ENCODE measurements at regions not wholly inside any gene's neighbourhood (a gene's known extent, or its start where the extent isn't known, plus 50 kb on each side); places are given as distances from the start of the nearest gene placed in this dataset.

DNA sequence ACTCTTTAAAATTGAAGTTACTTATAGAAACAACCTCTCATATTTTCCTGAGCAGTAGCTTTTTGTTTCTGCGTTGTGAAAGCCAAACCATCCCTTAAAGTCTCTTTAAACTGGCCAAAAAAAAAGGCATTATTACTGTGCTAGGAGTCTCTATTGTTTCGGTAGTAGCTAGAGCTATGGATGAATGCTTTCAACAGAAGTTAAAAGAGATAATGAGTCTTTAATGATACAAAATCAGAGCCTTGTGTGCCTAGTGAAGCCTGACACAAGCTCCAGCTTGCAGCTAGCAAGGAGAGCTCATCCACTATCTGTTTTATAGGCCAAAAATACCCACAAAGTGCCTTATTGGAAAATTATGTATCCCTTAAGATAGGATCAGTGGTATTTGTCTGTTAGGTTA is 360.4 kb upstream of the CDIN1 start:
- TF ChIP-seq, protein P1, sequence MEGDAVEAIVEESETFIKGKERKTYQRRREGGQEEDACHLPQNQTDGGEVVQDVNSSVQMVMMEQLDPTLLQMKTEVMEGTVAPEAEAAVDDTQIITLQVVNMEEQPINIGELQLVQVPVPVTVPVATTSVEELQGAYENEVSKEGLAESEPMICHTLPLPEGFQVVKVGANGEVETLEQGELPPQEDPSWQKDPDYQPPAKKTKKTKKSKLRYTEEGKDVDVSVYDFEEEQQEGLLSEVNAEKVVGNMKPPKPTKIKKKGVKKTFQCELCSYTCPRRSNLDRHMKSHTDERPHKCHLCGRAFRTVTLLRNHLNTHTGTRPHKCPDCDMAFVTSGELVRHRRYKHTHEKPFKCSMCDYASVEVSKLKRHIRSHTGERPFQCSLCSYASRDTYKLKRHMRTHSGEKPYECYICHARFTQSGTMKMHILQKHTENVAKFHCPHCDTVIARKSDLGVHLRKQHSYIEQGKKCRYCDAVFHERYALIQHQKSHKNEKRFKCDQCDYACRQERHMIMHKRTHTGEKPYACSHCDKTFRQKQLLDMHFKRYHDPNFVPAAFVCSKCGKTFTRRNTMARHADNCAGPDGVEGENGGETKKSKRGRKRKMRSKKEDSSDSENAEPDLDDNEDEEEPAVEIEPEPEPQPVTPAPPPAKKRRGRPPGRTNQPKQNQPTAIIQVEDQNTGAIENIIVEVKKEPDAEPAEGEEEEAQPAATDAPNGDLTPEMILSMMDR (IDR thresholded peaks at IDR 0.05; ENCODE audit: insufficient read depth, low read length, poor library complexity, severe bottlenecking) = no peak
- no peak for DNase-seq (ENCODE audit: low read depth)
- Histone ChIP-seq H3K36me3 (ENCODE audit: control insufficient read depth, insufficient read depth, low read length) (no peaks in the 10 kb centered on the region), H3K4me3 (ENCODE audit: low read depth, low read length) (no peak overlapping the region), H3K27me3 (ENCODE audit: control insufficient read depth, insufficient read depth, low read length) (no peaks in the 10 kb centered on the region)

DNA sequence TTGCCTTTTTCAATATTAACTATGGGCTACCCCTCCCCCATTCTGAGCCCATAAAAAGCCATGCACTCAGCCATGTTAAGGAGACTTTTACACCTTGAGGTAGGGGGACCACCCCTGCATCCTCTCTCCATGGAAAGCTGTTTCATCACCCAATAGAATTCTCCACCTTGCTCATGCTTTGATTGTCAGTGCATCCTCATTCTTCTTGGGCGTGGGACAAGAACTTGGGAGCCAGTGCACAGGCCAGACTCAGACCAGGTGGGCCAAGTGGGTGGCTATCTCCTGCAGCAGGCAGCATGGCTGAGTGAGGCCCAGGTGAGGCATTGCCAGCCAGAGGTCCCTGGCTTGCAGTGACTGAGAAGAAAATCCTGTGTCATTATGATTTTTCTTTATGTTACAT is 357.4 kb upstream of the CDIN1 start:
- Histone ChIP-seq H3K27me3 (ENCODE audit: control insufficient read depth, insufficient read depth, low read length) (no peaks in the 10 kb centered on the region), H3K4me3 (ENCODE audit: low read depth, low read length) (no peak overlapping the region), H3K36me3 (ENCODE audit: control insufficient read depth, insufficient read depth, low read length) (no peaks in the 10 kb centered on the region)
- DNase-seq (ENCODE audit: low read depth) = no peak
- TF ChIP-seq, protein P1 (IDR thresholded peaks at IDR 0.05; ENCODE audit: insufficient read depth, low read length, poor library complexity, severe bottlenecking) = no peak

DNA sequence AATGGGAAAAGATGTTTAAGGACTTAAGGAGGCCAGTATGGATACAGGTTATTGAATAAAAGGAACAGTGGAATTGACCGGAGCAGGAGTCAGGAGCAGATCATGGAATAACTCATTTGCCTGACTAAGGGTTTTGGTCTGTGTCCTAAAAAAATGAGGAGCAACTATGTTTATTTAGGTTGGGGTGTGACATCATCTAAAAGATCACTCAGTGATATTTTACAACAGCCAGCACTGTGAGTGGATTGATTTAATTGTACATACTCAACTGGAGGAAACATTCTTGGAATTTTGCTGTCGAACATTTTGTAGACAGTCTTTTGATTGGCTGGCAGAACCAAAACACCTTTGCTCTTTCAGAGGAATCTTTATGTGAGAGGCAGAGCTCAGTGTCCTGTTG is 348.6 kb upstream of the CDIN1 start:
- Histone ChIP-seq H3K36me3 (ENCODE audit: control insufficient read depth, insufficient read depth, low read length) (no peaks in the 10 kb centered on the region), H3K27me3 (ENCODE audit: control insufficient read depth, insufficient read depth, low read length) (no peaks in the 10 kb centered on the region), H3K4me3 (ENCODE audit: low read depth, low read length) (no peak overlapping the region)
- TF ChIP-seq, protein P1 (IDR thresholded peaks at IDR 0.05; ENCODE audit: insufficient read depth, low read length, poor library complexity, severe bottlenecking) = no peak
- no peak for DNase-seq (ENCODE audit: low read depth)

GRCh38 chr15:36232491-36232890 is 346.9 kb upstream of the CDIN1 start:
- DNase-seq (ENCODE audit: low read depth) = no peak
- H3K36me3 ChIP-seq (ENCODE audit: control insufficient read depth, insufficient read depth, low read length) = no peaks in the 10 kb centered on the region
- TF ChIP-seq, protein P1 (IDR thresholded peaks at IDR 0.05; ENCODE audit: insufficient read depth, low read length, poor library complexity, severe bottlenecking) = no peak
- no peak overlapping the region for H3K4me3 ChIP-seq (ENCODE audit: low read depth, low read length)
- H3K27me3 ChIP-seq (ENCODE audit: control insufficient read depth, insufficient read depth, low read length) = no peaks in the 10 kb centered on the region

DNA sequence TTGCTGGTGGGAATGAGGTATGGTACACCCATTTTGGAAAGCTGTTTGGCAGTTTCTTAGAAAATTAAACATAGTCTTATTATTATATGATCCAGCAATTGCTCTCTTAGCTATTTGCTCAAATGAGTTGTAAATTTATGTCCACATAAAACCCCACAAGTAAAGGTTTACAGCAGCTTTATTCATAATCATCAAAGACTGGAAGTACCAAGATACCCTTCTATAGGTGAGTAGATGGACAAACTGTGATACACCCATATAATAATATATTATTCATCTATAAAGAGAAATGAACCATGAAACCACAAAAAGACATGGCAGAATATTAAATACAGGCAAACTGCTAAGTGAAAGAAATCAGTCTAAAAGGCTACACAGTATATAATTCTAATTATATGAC is 344.7 kb upstream of the CDIN1 start:
- Histone ChIP-seq H3K27me3 (ENCODE audit: control insufficient read depth, insufficient read depth, low read length) (no peaks in the 10 kb centered on the region), H3K36me3 (ENCODE audit: control insufficient read depth, insufficient read depth, low read length) (no peaks in the 10 kb centered on the region), H3K4me3 (ENCODE audit: low read depth, low read length) (no peak overlapping the region)
- TF ChIP-seq, protein P1 (IDR thresholded peaks at IDR 0.05; ENCODE audit: insufficient read depth, low read length, poor library complexity, severe bottlenecking) = no peak
- no peak for DNase-seq (ENCODE audit: low read depth)

- H3K27me3 ChIP-seq (ENCODE audit: control insufficient read depth, insufficient read depth, low read length) = no peaks in the 10 kb centered on the region
- no peaks in the 10 kb centered on the region for H3K36me3 ChIP-seq (ENCODE audit: control insufficient read depth, insufficient read depth, low read length)
- no peak for DNase-seq (ENCODE audit: low read depth)
- TF ChIP-seq, protein P1 (IDR thresholded peaks at IDR 0.05; ENCODE audit: insufficient read depth, low read length, poor library complexity, severe bottlenecking) = no peak
- H3K4me3 ChIP-seq (ENCODE audit: low read depth, low read length) = no peak overlapping the region
Observed at GRCh38 chr15:36235173-36235572, 344.3 kb upstream of the CDIN1 start.
